ENCODE measurements at regions not wholly inside any gene's neighbourhood (a gene's known extent, or its start where the extent isn't known, plus 50 kb on each side); places are given as distances from the start of the nearest gene placed in this dataset.

DNA sequence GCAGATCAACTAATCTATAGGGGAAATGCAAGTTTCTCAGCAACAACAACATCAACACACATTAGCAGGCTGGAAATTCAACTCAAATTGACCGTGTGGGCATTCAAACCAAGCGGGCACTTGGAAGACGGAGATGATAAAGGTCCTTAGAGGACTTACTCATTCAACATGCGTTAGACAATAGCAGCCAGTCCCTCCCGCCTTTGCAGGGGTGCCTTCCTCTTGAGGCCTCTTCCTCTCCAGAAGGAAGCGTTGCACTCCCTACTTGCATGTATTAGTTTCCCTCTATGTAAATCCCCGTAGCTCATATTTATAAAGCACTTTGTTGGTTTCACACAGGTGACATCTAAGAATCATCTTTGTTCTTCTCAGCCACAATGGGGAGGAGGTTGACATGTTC is 300.8 kb upstream of the STXBP5 start:
- ATAC-seq (no peak), FAIRE-seq (no peak), DNase-seq (ENCODE audit: low read depth, low spot score) (no peak)
- no peaks in the 10 kb centered on the region for H3K9me3 ChIP-seq (replicated peaks; ENCODE audit: control insufficient read depth, insufficient read depth, low read length)
- no TSS peak for BruUV-seq (replicated peaks)
- 37% methylated on average over 7 of the region's 7 CpGs for WGBS (ENCODE audit: insufficient coverage, insufficient replicate concordance, low lambda C conversion rate, missing lambda C conversion rate)
- no peaks in the 10 kb centered on the region for H3K79me2 ChIP-seq (ENCODE audit: control insufficient read depth, insufficient read depth, low read length)
- RAD21 ChIA-PET (ENCODE audit: unreplicated experiment): no interaction called here
- intact Hi-C loops (cut with micrococcal nuclease; ENCODE audit: unreplicated experiment): no loop called here
- H3K4me1 ChIP-seq (ENCODE audit: control insufficient read depth, insufficient read depth, low read length): no peaks in the 10 kb centered on the region
- H2AFZ ChIP-seq (ENCODE audit: control insufficient read depth, low read depth, low read length): no peak overlapping the region
- H3K36me3 ChIP-seq (ENCODE audit: control insufficient read depth in 2 of 2, insufficient read depth in 2 of 2, low read length in 1 of 2): no peaks in the 10 kb centered on the region
- H3K4me2 ChIP-seq (ENCODE audit: control insufficient read depth, insufficient read depth): no peak overlapping the region
- TF ChIP-seq SMAD5 (IDR thresholded peaks at IDR 0.05; ENCODE audit: low read depth) (no peak), ZNF24 (IDR thresholded peaks at IDR 0.05) (no peak), RBBP5 (conservative IDR thresholded peaks at IDR 0.05) (no peak), CHD1 (IDR thresholded peaks at IDR 0.05; ENCODE audit: low read depth, low read length) (no peak), STAT1 (conservative IDR thresholded peaks at IDR 0.05) (no peak), ESRRA (IDR thresholded peaks at IDR 0.05; ENCODE audit: low read length) (no peak), SUPT20H (IDR thresholded peaks at IDR 0.05; ENCODE audit: borderline replicate concordance, control insufficient read depth, low read depth, low read length) (no peak), WRNIP1 (IDR thresholded peaks at IDR 0.05; ENCODE audit: borderline replicate concordance, low read depth, low read length) (no peak), IKZF2 (IDR thresholded peaks at IDR 0.05) (no peak), HDAC6 (IDR thresholded peaks at IDR 0.05; ENCODE audit: unreplicated experiment) (no peak), CBFB (IDR thresholded peaks at IDR 0.05; ENCODE audit: low read depth) (no peak), RELA (IDR thresholded peaks at IDR 0.05; ENCODE audit: borderline replicate concordance, partially characterized antibody) (no peak), ETV6 (conservative IDR thresholded peaks at IDR 0.05 in 1 of 2, IDR thresholded peaks at IDR 0.05 in 1 of 2; ENCODE audit: borderline replicate concordance in 1 of 2, low read depth in 1 of 2) (no peak), FOXK2 (IDR thresholded peaks at IDR 0.05) (no peak)
- TF ChIP-seq, protein P1, sequence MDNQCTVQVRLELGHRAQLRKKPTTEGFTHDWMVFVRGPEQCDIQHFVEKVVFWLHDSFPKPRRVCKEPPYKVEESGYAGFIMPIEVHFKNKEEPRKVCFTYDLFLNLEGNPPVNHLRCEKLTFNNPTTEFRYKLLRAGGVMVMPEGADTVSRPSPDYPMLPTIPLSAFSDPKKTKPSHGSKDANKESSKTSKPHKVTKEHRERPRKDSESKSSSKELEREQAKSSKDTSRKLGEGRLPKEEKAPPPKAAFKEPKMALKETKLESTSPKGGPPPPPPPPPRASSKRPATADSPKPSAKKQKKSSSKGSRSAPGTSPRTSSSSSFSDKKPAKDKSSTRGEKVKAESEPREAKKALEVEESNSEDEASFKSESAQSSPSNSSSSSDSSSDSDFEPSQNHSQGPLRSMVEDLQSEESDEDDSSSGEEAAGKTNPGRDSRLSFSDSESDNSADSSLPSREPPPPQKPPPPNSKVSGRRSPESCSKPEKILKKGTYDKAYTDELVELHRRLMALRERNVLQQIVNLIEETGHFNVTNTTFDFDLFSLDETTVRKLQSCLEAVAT (IDR thresholded peaks at IDR 0.05): no peak
- TF ChIP-seq, protein P2, sequence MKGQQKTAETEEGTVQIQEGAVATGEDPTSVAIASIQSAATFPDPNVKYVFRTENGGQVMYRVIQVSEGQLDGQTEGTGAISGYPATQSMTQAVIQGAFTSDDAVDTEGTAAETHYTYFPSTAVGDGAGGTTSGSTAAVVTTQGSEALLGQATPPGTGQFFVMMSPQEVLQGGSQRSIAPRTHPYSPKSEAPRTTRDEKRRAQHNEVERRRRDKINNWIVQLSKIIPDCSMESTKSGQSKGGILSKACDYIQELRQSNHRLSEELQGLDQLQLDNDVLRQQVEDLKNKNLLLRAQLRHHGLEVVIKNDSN (IDR thresholded peaks at IDR 0.05; ENCODE audit: borderline replicate concordance, extremely low read length, insufficient read depth, low read depth, low read length): no peak
- H4K20me1 ChIP-seq (ENCODE audit: control insufficient read depth, insufficient read depth): no peaks in the 10 kb centered on the region
- no peak overlapping the region for H3K9ac ChIP-seq (ENCODE audit: control insufficient read depth, insufficient read depth, low read length)
- CTCF ChIA-PET: interaction anchor here (1.1 to 2.0 kb wide), 2 partner anchors 21 to 380 kb away, joined by 3 to 4 read pairs; no protein-coding TSS in a partner anchor
- SMC1A ChIA-PET (ENCODE audit: uncharacterized antibody, unreplicated experiment): no interaction called here
- H3K27me3 ChIP-seq (replicated peaks in 1 of 2; ENCODE audit: control insufficient read depth in 2 of 2, insufficient read depth in 2 of 2, low read length in 1 of 2): no peaks in the 10 kb centered on the region
- no peak overlapping the region for H3K27ac ChIP-seq (ENCODE audit: control insufficient read depth, insufficient read depth)
- no peak overlapping the region for H3K4me3 ChIP-seq
- POLR2A ChIA-PET: no interaction called here
- in situ Hi-C loops (cut with MboI): no loop called here

All from GM12878 (cell line).